ENCODE measurements at regions not wholly inside any gene's neighbourhood (a gene's known extent, or its start where the extent isn't known, plus 50 kb on each side); places are given as distances from the start of the nearest gene placed in this dataset.

GRCh38 chr13:58989556-58989955 lies 1174.2 kb downstream of the DIAPH3 start:
- H3K4me3 ChIP-seq (ENCODE audit: low read depth in 1 of 2, low read length in 2 of 2), result no peak overlapping the region
- H3K27ac ChIP-seq (ENCODE audit: low read depth in 2 of 2, low read length in 1 of 2), result no peak overlapping the region
- 89% methylated on average over 1 of the region's 1 CpG for WGBS, 2 donors
- no peaks in the 10 kb centered on the region for H3K27me3 ChIP-seq (ENCODE audit: control insufficient read depth in 1 of 2, insufficient read depth in 2 of 2, low read length in 2 of 2)
- no peaks in the 10 kb centered on the region for H3K36me3 ChIP-seq (ENCODE audit: control insufficient read depth in 2 of 2, insufficient read depth in 2 of 2, low read length in 1 of 2)
- H3K9me3 ChIP-seq (ENCODE audit: control insufficient read depth in 2 of 2, insufficient read depth in 1 of 2, low read depth in 1 of 2, low read length in 1 of 2), result no peaks in the 10 kb centered on the region
- no peaks in the 10 kb centered on the region for H3K4me1 ChIP-seq (ENCODE audit: control insufficient read depth in 2 of 2, insufficient read depth in 2 of 2, low read length in 1 of 2)

GRCh38 chr13:58991826-58992477 lies 1171.8 kb downstream of the DIAPH3 start:
- Histone ChIP-seq H3K9me3 (ENCODE audit: control insufficient read depth in 2 of 2, insufficient read depth in 1 of 2, low read depth in 1 of 2, low read length in 1 of 2) (no peaks in the 10 kb centered on the region), H3K27ac (ENCODE audit: low read depth in 2 of 2, low read length in 1 of 2) (no peak overlapping the region), H3K4me1 (ENCODE audit: control insufficient read depth in 2 of 2, insufficient read depth in 2 of 2, low read length in 1 of 2) (no peaks in the 10 kb centered on the region), H3K36me3 (ENCODE audit: control insufficient read depth in 2 of 2, insufficient read depth in 2 of 2, low read length in 1 of 2) (no peaks in the 10 kb centered on the region), H3K4me3 (ENCODE audit: low read depth in 1 of 2, low read length in 2 of 2) (no peak overlapping the region), H3K27me3 (ENCODE audit: control insufficient read depth in 1 of 2, insufficient read depth in 2 of 2, low read length in 2 of 2) (no peaks in the 10 kb centered on the region)
- whole genome bisulfite sequencing, 2 donors, result 59 to 67% methylated on average over 3 of the region's 3 CpGs

GRCh38 chr13:58992478-58993042 lies 1171.2 kb downstream of the DIAPH3 start:
- Histone ChIP-seq H3K4me3 (ENCODE audit: low read depth in 1 of 2, low read length in 2 of 2) (no peak overlapping the region), H3K9me3 (ENCODE audit: control insufficient read depth in 2 of 2, insufficient read depth in 1 of 2, low read depth in 1 of 2, low read length in 1 of 2) (no peaks in the 10 kb centered on the region), H3K4me1 (ENCODE audit: control insufficient read depth in 2 of 2, insufficient read depth in 2 of 2, low read length in 1 of 2) (no peaks in the 10 kb centered on the region), H3K27ac (ENCODE audit: low read depth in 2 of 2, low read length in 1 of 2) (no peak overlapping the region), H3K36me3 (ENCODE audit: control insufficient read depth in 2 of 2, insufficient read depth in 2 of 2, low read length in 1 of 2) (no peaks in the 10 kb centered on the region), H3K27me3 (ENCODE audit: control insufficient read depth in 1 of 2, insufficient read depth in 2 of 2, low read length in 2 of 2) (no peaks in the 10 kb centered on the region)
- 72 to 79% methylated on average over 5 of the region's 5 CpGs for WGBS, 2 donors

GRCh38 chr13:58994077-58994476 lies 1169.7 kb downstream of the DIAPH3 start:
- Histone ChIP-seq H3K4me3 (ENCODE audit: low read depth in 1 of 2, low read length in 2 of 2) (no peak overlapping the region), H3K27ac (ENCODE audit: low read depth in 2 of 2, low read length in 1 of 2) (no peak overlapping the region), H3K27me3 (ENCODE audit: control insufficient read depth in 1 of 2, insufficient read depth in 2 of 2, low read length in 2 of 2) (no peaks in the 10 kb centered on the region), H3K9me3 (ENCODE audit: control insufficient read depth in 2 of 2, insufficient read depth in 1 of 2, low read depth in 1 of 2, low read length in 1 of 2) (no peaks in the 10 kb centered on the region), H3K36me3 (ENCODE audit: control insufficient read depth in 2 of 2, insufficient read depth in 2 of 2, low read length in 1 of 2) (no peaks in the 10 kb centered on the region), H3K4me1 (ENCODE audit: control insufficient read depth in 2 of 2, insufficient read depth in 2 of 2, low read length in 1 of 2) (no peaks in the 10 kb centered on the region)
- WGBS, 2 donors, result 70 to 77% methylated on average over 4 of the region's 4 CpGs

- H3K4me1 ChIP-seq (ENCODE audit: control insufficient read depth in 2 of 2, insufficient read depth in 2 of 2, low read length in 1 of 2), result no peaks in the 10 kb centered on the region
- no peak overlapping the region for H3K27ac ChIP-seq (ENCODE audit: low read depth in 2 of 2, low read length in 1 of 2)
- no peak overlapping the region for H3K4me3 ChIP-seq (ENCODE audit: low read depth in 1 of 2, low read length in 2 of 2)
- H3K27me3 ChIP-seq (ENCODE audit: control insufficient read depth in 1 of 2, insufficient read depth in 2 of 2, low read length in 2 of 2), result no peaks in the 10 kb centered on the region
- H3K9me3 ChIP-seq (ENCODE audit: control insufficient read depth in 2 of 2, insufficient read depth in 1 of 2, low read depth in 1 of 2, low read length in 1 of 2), result no peaks in the 10 kb centered on the region
- no peaks in the 10 kb centered on the region for H3K36me3 ChIP-seq (ENCODE audit: control insufficient read depth in 2 of 2, insufficient read depth in 2 of 2, low read length in 1 of 2)
Observed at GRCh38 chr13:58994777-58995176, 1169.0 kb downstream of the DIAPH3 start.

- H3K36me3 ChIP-seq (ENCODE audit: control insufficient read depth in 2 of 2, insufficient read depth in 2 of 2, low read length in 1 of 2), result no peaks in the 10 kb centered on the region
- no peak overlapping the region for H3K27ac ChIP-seq (ENCODE audit: low read depth in 2 of 2, low read length in 1 of 2)
- H3K4me1 ChIP-seq (ENCODE audit: control insufficient read depth in 2 of 2, insufficient read depth in 2 of 2, low read length in 1 of 2), result no peaks in the 10 kb centered on the region
- no peaks in the 10 kb centered on the region for H3K27me3 ChIP-seq (ENCODE audit: control insufficient read depth in 1 of 2, insufficient read depth in 2 of 2, low read length in 2 of 2)
- WGBS, 2 donors, result 40 to 42% methylated on average over 2 of the region's 2 CpGs
- H3K4me3 ChIP-seq (ENCODE audit: low read depth in 1 of 2, low read length in 2 of 2), result no peak overlapping the region
- H3K9me3 ChIP-seq (ENCODE audit: control insufficient read depth in 2 of 2, insufficient read depth in 1 of 2, low read depth in 1 of 2, low read length in 1 of 2), result no peaks in the 10 kb centered on the region
Observed at GRCh38 chr13:58998716-58999115, 1165.0 kb downstream of the DIAPH3 start.

GRCh38 chr13:58999851-59000250 lies 1163.9 kb downstream of the DIAPH3 start:
- 95 to 96% methylated on average over 2 of the region's 2 CpGs for WGBS, 2 donors
- Histone ChIP-seq H3K27ac (ENCODE audit: low read depth in 2 of 2, low read length in 1 of 2) (no peak overlapping the region), H3K4me1 (ENCODE audit: control insufficient read depth in 2 of 2, insufficient read depth in 2 of 2, low read length in 1 of 2) (no peaks in the 10 kb centered on the region), H3K27me3 (ENCODE audit: control insufficient read depth in 1 of 2, insufficient read depth in 2 of 2, low read length in 2 of 2) (no peaks in the 10 kb centered on the region), H3K9me3 (ENCODE audit: control insufficient read depth in 2 of 2, insufficient read depth in 1 of 2, low read depth in 1 of 2, low read length in 1 of 2) (no peaks in the 10 kb centered on the region), H3K36me3 (ENCODE audit: control insufficient read depth in 2 of 2, insufficient read depth in 2 of 2, low read length in 1 of 2) (no peaks in the 10 kb centered on the region), H3K4me3 (ENCODE audit: low read depth in 1 of 2, low read length in 2 of 2) (no peak overlapping the region)

- Histone ChIP-seq H3K27me3 (ENCODE audit: control insufficient read depth in 1 of 2, insufficient read depth in 2 of 2, low read length in 2 of 2) (no peaks in the 10 kb centered on the region), H3K9me3 (ENCODE audit: control insufficient read depth in 2 of 2, insufficient read depth in 1 of 2, low read depth in 1 of 2, low read length in 1 of 2) (no peaks in the 10 kb centered on the region), H3K4me3 (ENCODE audit: low read depth in 1 of 2, low read length in 2 of 2) (no peak overlapping the region), H3K27ac (ENCODE audit: low read depth in 2 of 2, low read length in 1 of 2) (no peak overlapping the region), H3K4me1 (ENCODE audit: control insufficient read depth in 2 of 2, insufficient read depth in 2 of 2, low read length in 1 of 2) (no peaks in the 10 kb centered on the region), H3K36me3 (ENCODE audit: control insufficient read depth in 2 of 2, insufficient read depth in 2 of 2, low read length in 1 of 2) (no peaks in the 10 kb centered on the region)
Observed at GRCh38 chr13:59000770-59001169, 1163.0 kb downstream of the DIAPH3 start.

- Histone ChIP-seq H3K36me3 (ENCODE audit: control insufficient read depth in 2 of 2, insufficient read depth in 2 of 2, low read length in 1 of 2) (no peaks in the 10 kb centered on the region), H3K4me1 (ENCODE audit: control insufficient read depth in 2 of 2, insufficient read depth in 2 of 2, low read length in 1 of 2) (no peaks in the 10 kb centered on the region), H3K9me3 (ENCODE audit: control insufficient read depth in 2 of 2, insufficient read depth in 1 of 2, low read depth in 1 of 2, low read length in 1 of 2) (no peaks in the 10 kb centered on the region), H3K27ac (ENCODE audit: low read depth in 2 of 2, low read length in 1 of 2) (no peak overlapping the region), H3K27me3 (ENCODE audit: control insufficient read depth in 1 of 2, insufficient read depth in 2 of 2, low read length in 2 of 2) (no peaks in the 10 kb centered on the region), H3K4me3 (ENCODE audit: low read depth in 1 of 2, low read length in 2 of 2) (no peak overlapping the region)
- 78 to 82% methylated on average over 11 of the region's 11 CpGs for WGBS, 2 donors
Observed at GRCh38 chr13:59012731-59013130, 1151.0 kb downstream of the DIAPH3 start.

GRCh38 chr13:59016250-59016649 lies 1147.5 kb downstream of the DIAPH3 start:
- H3K36me3 ChIP-seq (ENCODE audit: control insufficient read depth in 2 of 2, insufficient read depth in 2 of 2, low read length in 1 of 2), result no peaks in the 10 kb centered on the region
- 67 to 72% methylated on average over 3 of the region's 3 CpGs for WGBS, 2 donors

More at GRCh38 chr13:59016250-59016649, 1147.5 kb downstream of the DIAPH3 start:
- H3K27ac ChIP-seq (ENCODE audit: low read depth in 2 of 2, low read length in 1 of 2), result no peak overlapping the region
- no peaks in the 10 kb centered on the region for H3K27me3 ChIP-seq (ENCODE audit: control insufficient read depth in 1 of 2, insufficient read depth in 2 of 2, low read length in 2 of 2)
- H3K4me1 ChIP-seq (ENCODE audit: control insufficient read depth in 2 of 2, insufficient read depth in 2 of 2, low read length in 1 of 2), result no peaks in the 10 kb centered on the region
- H3K4me3 ChIP-seq (ENCODE audit: low read depth in 1 of 2, low read length in 2 of 2), result no peak overlapping the region
- no peaks in the 10 kb centered on the region for H3K9me3 ChIP-seq (ENCODE audit: control insufficient read depth in 2 of 2, insufficient read depth in 1 of 2, low read depth in 1 of 2, low read length in 1 of 2)

Data from esophagus (tissue), 2 donors.